ENCODE measurements at regions not wholly inside any gene's neighbourhood (a gene's known extent, or its start where the extent isn't known, plus 50 kb on each side); places are given as distances from the start of the nearest gene placed in this dataset.

- TF ChIP-seq FOXA1 (IDR thresholded peaks at IDR 0.05) (no peak), TAF1 (conservative IDR thresholded peaks at IDR 0.05) (no peak), ZBTB33 (IDR thresholded peaks at IDR 0.05) (no peak)
Measured at GRCh38 chr10:28810057-28810870, 132.9 kb downstream of the BAMBI start (continued).

- no peak for DNase-seq (ENCODE audit: low spot score)
- TF ChIP-seq RXRA (IDR thresholded peaks at IDR 0.05) (no peak), JUND (IDR thresholded peaks at IDR 0.05) (no peak), GABPA (IDR thresholded peaks at IDR 0.05 in 1 of 2, conservative IDR thresholded peaks at IDR 0.05 in 1 of 2) (no peak), TAF1 (conservative IDR thresholded peaks at IDR 0.05) (no peak), ZBTB33 (IDR thresholded peaks at IDR 0.05) (no peak), FOXA2 (IDR thresholded peaks at IDR 0.05) (no peak), MAX (IDR thresholded peaks at IDR 0.05) (no peak), ATF3 (IDR thresholded peaks at IDR 0.05) (no peak), SP1 (IDR thresholded peaks at IDR 0.05) (no peak), EGR1 (IDR thresholded peaks at IDR 0.05; ENCODE audit: low read depth in 2 of 2) (no peak), CTCF (IDR thresholded peaks at IDR 0.05; ENCODE audit: low read depth, low read length, missing input control) (no peak), FOXA1 (IDR thresholded peaks at IDR 0.05) (no peak), HNF4G (IDR thresholded peaks at IDR 0.05) (no peak), YY1 (IDR thresholded peaks at IDR 0.05) (no peak), NR2F2 (IDR thresholded peaks at IDR 0.05) (no peak), RAD21 (IDR thresholded peaks at IDR 0.05) (no peak), REST (IDR thresholded peaks at IDR 0.05) (no peak), HNF4A (conservative IDR thresholded peaks at IDR 0.05) (no peak)
- no peaks in the 10 kb centered on the region for H3K9me3 ChIP-seq (ENCODE audit: control insufficient read depth in 4 of 4, low read length in 3 of 4)
- H3K4me3 ChIP-seq (ENCODE audit: low read depth in 1 of 3, low read length in 3 of 3): no peak overlapping the region
- no peak overlapping the region for H3K9ac ChIP-seq (ENCODE audit: low read depth in 1 of 2, low read length in 2 of 2)
- H3K27me3 ChIP-seq (ENCODE audit: control insufficient read depth in 4 of 4, insufficient read depth in 4 of 4, low read length in 3 of 4): no peaks in the 10 kb centered on the region
- peaks cover 0 to 16% (median 10%) of the 10 kb centered on the region in 4 donors for H3K4me1 ChIP-seq (ENCODE audit: control insufficient read depth in 4 of 4, insufficient read depth in 4 of 4, low read length in 3 of 4)
- no peak overlapping the region for H3K27ac ChIP-seq (ENCODE audit: low read depth in 1 of 2, low read length in 2 of 2)
- H3K36me3 ChIP-seq (ENCODE audit: control insufficient read depth in 4 of 4, insufficient read depth in 3 of 4, low read depth in 1 of 4, low read length in 3 of 4): no peaks in the 10 kb centered on the region
- 83% methylated on average over 9 of the region's 9 CpGs for WGBS
Measured at GRCh38 chr10:28811639-28812349, 134.5 kb downstream of the BAMBI start.
